SU-DHL-6 (cell line): ENCODE measurements at regions not wholly inside any gene's neighbourhood (a gene's known extent, or its start where the extent isn't known, plus 50 kb on each side); places are given as distances from the start of the nearest gene placed in this dataset.

Experiments
- EZH2phosphoT487 ChIP-seq: fragments of 200-600 bp; sonication (generic), shearing (Covaris generic); conservative IDR thresholded peaks from 2 replicates; pipeline ENCODE4 v1.6.1; 2018; ENCODE audit warnings: mild to moderate bottlenecking, antibody characterized with exemption, low read length, moderate library complexity, mixed read lengths
- TF ChIP-seq, protein P1 (sequence below): fragments of 200-600 bp; sonication (generic); IDR thresholded peaks from one replicate; pipeline ENCODE4 v1.5.1; 2017; ENCODE audit warnings: antibody characterized with exemption, mild to moderate bottlenecking, low read length, moderate library complexity; ENCODE audit not compliant: insufficient read depth, poor library complexity, severe bottlenecking

DNA sequence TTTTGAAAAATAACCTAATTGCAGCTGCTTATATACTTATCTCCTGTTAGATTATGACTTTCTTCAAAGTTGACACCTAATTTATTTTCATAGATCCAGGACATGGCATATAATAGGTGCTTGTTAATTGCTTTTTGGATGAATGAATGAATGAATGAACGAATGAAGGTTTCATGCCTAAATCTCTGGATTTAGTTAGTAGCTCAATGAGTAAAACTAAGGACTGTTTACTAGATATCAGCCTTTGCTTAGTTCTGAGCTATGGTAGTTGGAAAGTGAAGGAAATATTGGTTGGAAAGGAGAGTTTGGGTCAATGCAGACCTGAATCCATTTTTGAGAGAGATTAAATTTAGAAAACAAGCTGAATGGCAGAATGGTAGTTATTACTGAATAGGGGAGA, 160.4 kb upstream of the SGO1 start:
- TF ChIP-seq, protein P1, sequence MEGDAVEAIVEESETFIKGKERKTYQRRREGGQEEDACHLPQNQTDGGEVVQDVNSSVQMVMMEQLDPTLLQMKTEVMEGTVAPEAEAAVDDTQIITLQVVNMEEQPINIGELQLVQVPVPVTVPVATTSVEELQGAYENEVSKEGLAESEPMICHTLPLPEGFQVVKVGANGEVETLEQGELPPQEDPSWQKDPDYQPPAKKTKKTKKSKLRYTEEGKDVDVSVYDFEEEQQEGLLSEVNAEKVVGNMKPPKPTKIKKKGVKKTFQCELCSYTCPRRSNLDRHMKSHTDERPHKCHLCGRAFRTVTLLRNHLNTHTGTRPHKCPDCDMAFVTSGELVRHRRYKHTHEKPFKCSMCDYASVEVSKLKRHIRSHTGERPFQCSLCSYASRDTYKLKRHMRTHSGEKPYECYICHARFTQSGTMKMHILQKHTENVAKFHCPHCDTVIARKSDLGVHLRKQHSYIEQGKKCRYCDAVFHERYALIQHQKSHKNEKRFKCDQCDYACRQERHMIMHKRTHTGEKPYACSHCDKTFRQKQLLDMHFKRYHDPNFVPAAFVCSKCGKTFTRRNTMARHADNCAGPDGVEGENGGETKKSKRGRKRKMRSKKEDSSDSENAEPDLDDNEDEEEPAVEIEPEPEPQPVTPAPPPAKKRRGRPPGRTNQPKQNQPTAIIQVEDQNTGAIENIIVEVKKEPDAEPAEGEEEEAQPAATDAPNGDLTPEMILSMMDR, result no peak
- no peak for TF ChIP-seq EZH2phosphoT487
